GM21528 (cell line): ENCODE measurements at regions not wholly inside any gene's neighbourhood (a gene's known extent, or its start where the extent isn't known, plus 50 kb on each side); places are given as distances from the start of the nearest gene placed in this dataset.
"Not testable (repeated sequence)": the region's sequence is repeated elsewhere in the genome, so short reads cannot be mapped to it uniquely, and the experiment has no call there.

ENCODE experiments used
- ATAC-seq: cut with Tn5 transposase; IDR thresholded peaks from one replicate; pipeline ENCODE4 v1.9.1; 2021; ENCODE audit warnings: mild to moderate bottlenecking, moderate library complexity; ENCODE audit not compliant: unreplicated experiment, low FRiP score

- no peak for ATAC-seq
These were observed 116.5 kb downstream of the RTP4 start for GRCh38 chr3:187484547-187485295.

DNA sequence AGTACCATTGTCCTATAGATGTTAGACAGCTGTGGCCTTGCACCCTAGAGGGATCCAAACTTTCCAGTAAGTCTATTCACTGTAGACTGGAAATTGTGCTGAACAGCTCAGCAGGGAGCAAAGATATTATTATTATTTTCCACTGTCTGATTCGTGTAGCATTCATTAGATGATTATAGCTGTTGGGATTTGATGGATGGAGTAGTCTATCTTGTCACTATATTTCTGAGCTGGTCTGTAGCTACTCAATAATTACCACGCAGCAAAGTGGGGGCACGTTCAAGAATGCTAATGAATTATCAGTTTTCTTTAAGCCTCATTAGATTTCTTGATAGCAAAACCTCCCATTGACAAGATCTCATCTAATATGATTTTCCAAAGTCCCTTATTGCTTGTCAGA, 113.2 kb downstream of the RTP4 start:
- no peak for ATAC-seq

GRCh38 chr3:187475613-187476012, 107.4 kb downstream of the RTP4 start:
- not testable (repeated sequence) for ATAC-seq

- ATAC-seq, result no peak
These were observed 105.7 kb downstream of the RTP4 start for GRCh38 chr3:187473778-187474406.

- ATAC-seq, result not testable (repeated sequence)
These were observed 98.1 kb downstream of the RTP4 start for GRCh38 chr3:187466306-187466705.

- ATAC-seq, result no peak
These were observed 97.3 kb downstream of the RTP4 start for GRCh38 chr3:187465503-187465902.

DNA sequence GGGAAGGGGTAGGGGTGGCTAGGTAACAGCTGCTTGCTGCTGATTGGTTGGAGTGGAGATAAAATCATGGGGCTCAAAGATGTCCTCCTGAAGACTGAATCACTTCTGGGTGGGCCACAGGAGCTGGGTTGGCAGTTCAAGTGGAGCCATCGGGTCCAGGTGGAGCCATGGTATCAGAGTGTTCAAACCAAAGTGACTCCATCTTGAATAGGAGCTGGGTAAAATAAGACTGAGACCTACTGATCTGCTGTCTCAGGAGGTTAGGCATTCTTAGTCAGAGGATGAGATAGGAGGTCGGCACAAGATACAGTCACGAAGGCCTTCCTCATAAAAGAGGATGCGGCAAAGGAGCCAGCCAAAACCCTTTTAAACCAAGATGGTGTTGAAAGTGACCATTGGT, 96.5 kb downstream of the RTP4 start:
- no peak for ATAC-seq

GRCh38 chr3:187458921-187459320, 90.7 kb downstream of the RTP4 start:
- no peak for ATAC-seq

DNA sequence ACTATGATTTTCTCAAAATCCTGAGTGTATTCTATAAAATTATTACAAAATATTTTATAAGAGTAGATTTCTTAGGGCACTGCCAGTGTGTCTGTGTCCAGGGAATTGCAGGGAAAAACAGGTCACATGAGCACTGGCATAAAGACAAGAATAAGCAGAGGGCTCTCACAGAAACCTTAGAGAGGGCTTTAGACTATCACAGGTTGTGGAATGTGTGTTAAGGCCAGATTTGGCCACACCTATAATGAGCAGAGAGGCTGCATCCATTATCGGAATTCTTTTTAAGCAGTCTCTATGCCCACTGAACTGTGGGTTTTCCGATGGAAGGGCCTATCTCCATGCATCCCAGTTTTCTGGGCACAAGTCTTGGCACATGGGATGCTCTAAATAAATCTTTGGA, 90.2 kb downstream of the RTP4 start:
- no peak for ATAC-seq

DNA sequence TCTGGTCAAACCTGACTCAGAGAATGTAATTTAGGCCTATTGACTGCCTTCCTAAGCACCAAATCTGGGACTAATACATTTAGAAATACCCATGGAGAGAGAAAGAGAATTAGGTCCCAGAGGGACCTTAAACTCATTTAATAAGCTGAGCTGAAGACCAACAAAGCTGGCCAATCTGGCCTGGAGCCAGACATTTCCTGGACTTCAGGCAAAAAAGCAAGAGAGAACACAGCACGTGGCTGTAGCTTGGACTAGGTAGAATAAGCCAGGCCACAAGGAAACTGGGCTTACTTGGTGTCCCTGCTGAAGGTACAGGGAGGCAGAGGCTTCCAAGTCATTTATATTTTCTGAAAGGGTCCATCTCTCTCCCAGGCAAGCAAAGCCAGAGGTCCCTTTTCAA, 88.1 kb downstream of the RTP4 start:
- no peak for ATAC-seq

DNA sequence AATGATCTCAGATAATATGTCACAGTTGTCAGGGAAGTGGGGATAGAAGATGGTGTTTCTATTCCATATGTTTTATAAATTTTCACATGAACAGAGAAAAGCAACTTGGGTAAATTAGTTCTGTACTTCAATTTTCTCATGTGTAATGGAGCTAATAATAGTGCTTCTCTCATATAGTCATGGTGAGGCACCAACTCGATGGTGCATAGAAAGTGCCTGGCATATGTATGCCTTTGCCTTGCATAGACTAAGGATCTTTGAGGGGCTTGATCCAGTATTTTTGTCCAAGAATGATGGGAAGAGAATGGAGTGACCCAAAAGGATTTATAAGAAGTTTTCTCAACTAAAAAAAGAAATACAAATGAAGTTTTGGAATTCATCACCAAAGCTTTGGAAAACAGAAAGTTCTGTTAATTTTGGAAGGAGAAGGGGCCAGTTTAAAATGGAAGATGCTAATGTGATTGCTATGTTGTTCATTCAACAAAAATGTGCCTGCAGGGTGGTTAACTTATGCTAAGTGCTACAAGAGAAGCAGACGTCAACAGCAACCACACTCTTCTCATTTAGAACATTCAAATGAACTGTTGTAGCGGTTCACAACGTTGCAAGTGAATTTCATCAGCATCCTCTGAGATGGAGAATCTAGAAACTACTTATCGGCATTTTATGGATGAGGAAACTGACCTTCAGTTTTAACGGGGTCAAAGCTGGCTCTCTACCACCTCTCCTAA, 86.1 kb downstream of the RTP4 start:
- no peak for ATAC-seq

DNA sequence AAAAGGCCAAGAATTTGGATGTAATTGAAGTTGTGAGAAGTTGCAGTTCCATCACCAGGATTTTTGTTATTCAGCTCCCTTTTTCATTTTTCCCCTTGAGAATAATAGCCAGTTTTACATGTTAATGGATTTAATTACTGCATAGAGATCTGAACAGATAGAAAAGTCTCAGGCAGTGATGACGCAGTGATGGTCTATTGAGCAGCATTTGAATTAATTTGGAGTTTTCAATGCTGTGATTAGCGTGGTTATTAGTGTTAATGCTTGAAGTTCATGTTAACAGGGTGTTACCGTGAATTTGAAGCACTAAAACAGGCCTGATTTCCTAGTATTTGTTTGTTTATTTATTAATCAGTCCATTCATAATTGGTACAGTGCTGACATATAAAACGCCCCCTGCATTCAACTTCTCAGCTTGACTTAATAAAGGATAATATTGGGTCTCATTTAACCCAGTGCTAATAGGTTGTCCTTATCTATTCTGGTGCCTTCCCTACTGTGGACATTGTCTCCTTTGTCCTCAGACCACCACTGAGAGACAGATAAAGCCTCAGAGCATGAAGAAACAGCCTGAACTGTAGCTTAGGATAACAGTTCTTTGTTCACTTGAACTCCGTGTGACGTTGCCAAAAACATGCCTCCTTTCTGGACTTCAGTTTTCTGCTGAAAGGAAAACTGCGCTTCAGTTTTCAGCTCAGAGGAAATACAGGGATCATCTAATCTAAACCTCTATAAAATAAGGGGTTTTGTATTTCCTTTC, 82.4 kb downstream of the RTP4 start:
- no peak for ATAC-seq

GRCh38 chr3:187448674-187449073, 80.5 kb downstream of the RTP4 start:
- no peak for ATAC-seq

DNA sequence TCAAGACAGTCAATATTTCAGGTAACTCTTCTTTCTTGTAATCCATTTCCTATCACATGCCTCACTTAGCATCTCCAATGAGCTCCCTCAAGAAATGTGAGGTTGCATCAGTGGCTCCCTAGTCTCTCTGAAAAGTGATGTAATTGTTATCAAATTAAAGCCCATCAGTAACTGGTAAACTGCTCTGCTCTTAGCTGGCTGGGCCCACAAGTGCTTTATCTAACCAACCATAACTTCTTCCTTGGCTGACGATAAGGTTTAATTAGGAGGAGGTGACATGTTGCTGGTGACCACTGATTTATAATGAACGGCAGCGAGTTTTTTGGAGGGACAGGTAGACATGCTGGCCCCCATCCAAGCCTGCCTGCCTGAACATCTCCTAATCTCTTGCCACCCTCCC, 79.6 kb downstream of the RTP4 start:
- no peak for ATAC-seq

DNA sequence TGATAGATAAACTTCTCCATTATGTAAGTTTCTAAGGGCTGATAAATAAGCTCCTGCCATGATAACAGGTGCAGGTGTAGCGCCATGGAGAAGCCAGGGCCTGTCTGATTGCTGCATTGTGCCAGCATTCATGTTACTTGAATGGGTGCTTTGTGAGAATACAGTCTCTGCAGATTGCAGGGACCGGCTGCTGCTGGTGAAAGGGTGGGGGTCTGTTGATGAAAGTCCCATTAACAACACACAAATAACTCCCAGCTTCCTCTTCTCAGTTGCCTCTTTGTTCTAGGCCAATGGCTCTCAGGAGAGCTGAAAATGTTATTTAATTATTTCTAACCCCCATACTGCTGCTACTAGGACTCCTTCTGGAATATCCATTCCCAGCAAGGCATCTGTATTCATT, 77.2 kb downstream of the RTP4 start:
- ATAC-seq, result no peak

GRCh38 chr3:187434524-187434923, 66.3 kb downstream of the RTP4 start:
- no peak for ATAC-seq

GRCh38 chr3:187430576-187430975, 62.4 kb downstream of the RTP4 start:
- no peak for ATAC-seq
